PC-3 (cell line): ENCODE measurements at regions not wholly inside any gene's neighbourhood (a gene's known extent, or its start where the extent isn't known, plus 50 kb on each side); places are given as distances from the start of the nearest gene placed in this dataset.

Experiments
- EZH2 ChIP-seq: fragments of 300-600 bp; sonication (generic); IDR thresholded peaks from one replicate; pipeline ENCODE4 v1.6.1; 2017; ENCODE audit warnings: antibody characterized with exemption, mild to moderate bottlenecking, low read length; ENCODE audit not compliant: unreplicated experiment
- EZH2phosphoT487 ChIP-seq: fragments of 300-600 bp; sonication (generic); IDR thresholded peaks from 2 replicates; pipeline ENCODE4 v1.6.1; 2018; ENCODE audit warnings: mild to moderate bottlenecking, antibody characterized with exemption, low read length, borderline replicate concordance
- TF ChIP-seq, protein P1 (sequence below): fragments of 300-600 bp; sonication (generic); conservative IDR thresholded peaks from 2 replicates; pipeline ENCODE4 v1.5.1; 2017; ENCODE audit warnings: antibody characterized with exemption, low read depth, mild to moderate bottlenecking, low read length

- TF ChIP-seq, protein P1, sequence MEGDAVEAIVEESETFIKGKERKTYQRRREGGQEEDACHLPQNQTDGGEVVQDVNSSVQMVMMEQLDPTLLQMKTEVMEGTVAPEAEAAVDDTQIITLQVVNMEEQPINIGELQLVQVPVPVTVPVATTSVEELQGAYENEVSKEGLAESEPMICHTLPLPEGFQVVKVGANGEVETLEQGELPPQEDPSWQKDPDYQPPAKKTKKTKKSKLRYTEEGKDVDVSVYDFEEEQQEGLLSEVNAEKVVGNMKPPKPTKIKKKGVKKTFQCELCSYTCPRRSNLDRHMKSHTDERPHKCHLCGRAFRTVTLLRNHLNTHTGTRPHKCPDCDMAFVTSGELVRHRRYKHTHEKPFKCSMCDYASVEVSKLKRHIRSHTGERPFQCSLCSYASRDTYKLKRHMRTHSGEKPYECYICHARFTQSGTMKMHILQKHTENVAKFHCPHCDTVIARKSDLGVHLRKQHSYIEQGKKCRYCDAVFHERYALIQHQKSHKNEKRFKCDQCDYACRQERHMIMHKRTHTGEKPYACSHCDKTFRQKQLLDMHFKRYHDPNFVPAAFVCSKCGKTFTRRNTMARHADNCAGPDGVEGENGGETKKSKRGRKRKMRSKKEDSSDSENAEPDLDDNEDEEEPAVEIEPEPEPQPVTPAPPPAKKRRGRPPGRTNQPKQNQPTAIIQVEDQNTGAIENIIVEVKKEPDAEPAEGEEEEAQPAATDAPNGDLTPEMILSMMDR = no peak
- no peak for TF ChIP-seq EZH2
- no peak for TF ChIP-seq EZH2phosphoT487
These were observed 122.1 kb upstream of the CD180 start for GRCh38 chr5:67318746-67319145.
